B cell (primary cell): ENCODE measurements at regions not wholly inside any gene's neighbourhood (a gene's known extent, or its start where the extent isn't known, plus 50 kb on each side); places are given as distances from the start of the nearest gene placed in this dataset. TPM values are rescaled to one million over a fixed set of nuclear protein-coding genes. Genes with fewer than 3 reads are reported as not detected.
"Not testable (repeated sequence)": the region's sequence is repeated elsewhere in the genome, so short reads cannot be mapped to it uniquely, and the experiment has no call there.

Experiments
- ATAC-seq: fragments of 200-7000 bp; cut with Tn5 transposase; one replicate; pipeline ENCODE4 v1.10.0; 2021; ENCODE audit warnings: low read depth, mild to moderate bottlenecking, moderate number of reproducible peaks, moderate library complexity
- CTCF ChIA-PET: fragments of 350-600 bp; sonication (Branson Sonifier 250); formaldehyde crosslinking; loops from one replicate; lab custom pipeline; 2021; ENCODE audit warnings: antibody characterized with exemption, inconsistent platforms; lab: Charles Lee
- POLR2A ChIA-PET: fragments of 350-600 bp; sonication (Branson Sonifier 250); formaldehyde crosslinking; loops from one replicate; lab custom pipeline; 2021; ENCODE audit warnings: antibody characterized with exemption; lab: Charles Lee
- DNase-seq: peaks from one replicate; pipeline ENCODE4 v3.0.0; 2013
- H2AFZ ChIP-seq: 2 replicates; pipeline ENCODE4 v1.6.1; 2012; ENCODE audit warnings: mild to moderate bottlenecking, low read depth, low read length; ENCODE audit not compliant: insufficient read depth, poor library complexity, severe bottlenecking
- H3K27ac ChIP-seq, 2 donors: 1 replicate in 1 of 2; 2 replicates in 1 of 2; pipeline ENCODE4 v1.5.1; 2012 to 2013; ENCODE audit warnings: low read length in 2 of 2, mild to moderate bottlenecking in 2 of 2, moderate library complexity in 1 of 2
- H3K27me3 ChIP-seq, 4 experiments: fragments of 200-600 bp in 1 of 4; sonication (generic) in 1 of 4; replicated peaks in 1 of 4; 1 replicate in 2 of 4; 2 replicates in 2 of 4; pipeline versions ENCODE4 v1.6.1 to v1.7.0; 2013 to 2016; ENCODE audit warnings: low read length in 3 of 4, mild to moderate bottlenecking in 2 of 4, mixed read lengths in 1 of 4, moderate library complexity in 1 of 4; ENCODE audit not compliant: insufficient read depth in 4 of 4, control insufficient read depth in 3 of 4; ENCODE audit errors: control extremely low read depth in 1 of 4
- H3K36me3 ChIP-seq, 2 experiments: replicated peaks in 1 of 2; 1 replicate in 1 of 2; 2 replicates in 1 of 2; pipeline versions ENCODE4 v1.6.1 to v1.7.1; 2013; ENCODE audit warnings: low read length in 1 of 2; ENCODE audit not compliant: insufficient read depth in 2 of 2, control insufficient read depth in 1 of 2; ENCODE audit errors: control extremely low read depth in 1 of 2, extremely low read depth in 1 of 2
- H3K4me1 ChIP-seq, 2 donors: fragments of 200-600 bp in 1 of 2; sonication (generic) in 1 of 2; 1 replicate in 1 of 2; 2 replicates in 1 of 2; pipeline versions ENCODE4 v1.5.1 to v1.6.1; 2013 to 2017; ENCODE audit warnings: low read length in 2 of 2; ENCODE audit not compliant: control insufficient read depth in 2 of 2, insufficient read depth in 2 of 2
- H3K4me2 ChIP-seq: replicated peaks from 2 replicates; pipeline ENCODE3; 2012; ENCODE audit warnings: mild to moderate bottlenecking, low read depth, low read length; ENCODE audit not compliant: poor library complexity, severe bottlenecking
- H3K4me3 ChIP-seq, 5 experiments: fragments of 200-600 bp in 1 of 5; sonication (generic) in 1 of 5; 1 replicate in 3 of 5; 2 replicates in 2 of 5; pipeline versions ENCODE4 v1.5.1 to v1.7.0; 2011 to 2016; ENCODE audit warnings: low read length in 4 of 5, mild to moderate bottlenecking in 4 of 5, low read depth in 2 of 5, control low read depth in 1 of 5, moderate library complexity in 1 of 5; ENCODE audit not compliant: insufficient read depth in 1 of 5; ENCODE audit errors: control extremely low read depth in 1 of 5, extremely low read depth in 1 of 5
- H3K79me2 ChIP-seq: fragments of 200-600 bp; sonication (generic); one replicate; pipeline ENCODE4 v1.6.0; 2016; ENCODE audit warnings: low read length; ENCODE audit not compliant: control insufficient read depth, insufficient read depth
- H3K9ac ChIP-seq: fragments of 200-600 bp; sonication (generic); 2 replicates; pipeline ENCODE4 v1.6.1; 2017; ENCODE audit warnings: mild to moderate bottlenecking, low read length, moderate library complexity
- H3K9me3 ChIP-seq, 3 donors: one replicate each; pipeline versions ENCODE4 v1.6.1 to v1.7.1; 2013; ENCODE audit warnings: low read length in 2 of 3; ENCODE audit not compliant: control insufficient read depth in 2 of 3, insufficient read depth in 1 of 3; ENCODE audit errors: control extremely low read depth in 1 of 3
- H4K20me1 ChIP-seq: 2 replicates; pipeline ENCODE4 v1.6.0; 2012; ENCODE audit warnings: mild to moderate bottlenecking, low read length; ENCODE audit not compliant: insufficient read depth, control insufficient read depth, poor library complexity, severe bottlenecking
- H3K27ac Mint-ChIP-seq: one replicate; pipeline ENCODE4 v1.8.0; 2021; ENCODE audit warnings: mixed read lengths
- H3K27me3 Mint-ChIP-seq: one replicate; pipeline ENCODE4 v1.8.0; 2021; ENCODE audit warnings: mixed read lengths
- H3K4me1 Mint-ChIP-seq: one replicate; pipeline ENCODE4 v1.8.0; 2021; ENCODE audit warnings: mixed read lengths
- H3K4me3 Mint-ChIP-seq: one replicate; pipeline ENCODE4 v1.8.0; 2021; ENCODE audit warnings: mixed read lengths
- H3K9me3 Mint-ChIP-seq: one replicate; pipeline ENCODE4 v1.8.0; 2022; ENCODE audit warnings: mixed read lengths; ENCODE audit not compliant: insufficient read depth
- WGBS: methylation state at CpG from one replicate; pipeline ENCODE4 v1.1.5; 2013; ENCODE audit warnings: missing lambda C conversion rate; ENCODE audit not compliant: insufficient coverage; 5-methylcytosine and 5-hydroxymethylcytosine counted together
- intact Hi-C: fragments of 100-400 bp; cut with micrococcal nuclease; formaldehyde crosslinking; loops from one replicate; pipeline ENCODE4 v1.10.0; 2022
- small RNA-seq: library from RNA; depleted of rRNA; stranded (forward); fragments of <200 nt; gene quantifications from one replicate; pipeline ENCODE3, GENCODE V24; 2012; ENCODE audit warnings: low replicate concordance, low read depth; ENCODE audit not compliant: insufficient read length

GRCh38 chr1:9941-10717 lies 441.3 kb downstream of the OR4F29 start:
- H3K4me3 ChIP-seq, H3K27ac Mint-ChIP-seq, H3K9me3 ChIP-seq, ATAC-seq, H3K36me3 ChIP-seq, H3K9ac ChIP-seq, H3K27ac ChIP-seq, CTCF ChIA-PET, H2AFZ ChIP-seq, POLR2A ChIA-PET, intact Hi-C loops, H3K27me3 ChIP-seq, H4K20me1 ChIP-seq, DNase-seq, H3K9me3 Mint-ChIP-seq, H3K4me1 Mint-ChIP-seq, H3K4me3 Mint-ChIP-seq, H3K27me3 Mint-ChIP-seq, H3K4me2 ChIP-seq, H3K4me1 ChIP-seq, H3K79me2 ChIP-seq: not testable (repeated sequence)
- no CpG with 5 or more reads among the region's 37 CpGs for WGBS

Small RNA genes in the stretch of these regions (small RNA-seq; reads per million reads assigned to genes)
- not detected for gene AL627309.7
- gene MIR6859-1 = not detected
- gene MIR6859-2 = not detected
- gene RNU6-1100P = not detected
